IMR-90 (cell line): ENCODE measurements at regions not wholly inside any gene's neighbourhood (a gene's known extent, or its start where the extent isn't known, plus 50 kb on each side); places are given as distances from the start of the nearest gene placed in this dataset.

ENCODE experiments used
- CTCF ChIP-seq: conservative IDR thresholded peaks from 2 replicates; pipeline ENCODE4 v1.5.1; 2012; ENCODE audit warnings: mild to moderate bottlenecking, low read depth, low read length, improper control_type of control experiment
- ELK1 ChIP-seq: fragments of 150-350 bp; IDR thresholded peaks from 2 replicates; pipeline ENCODE4 v1.6.1; 2016; ENCODE audit warnings: low read depth, mild to moderate bottlenecking, low read length, moderate library complexity, borderline replicate concordance
- MAFK ChIP-seq: IDR thresholded peaks from 2 replicates; pipeline ENCODE4 v1.6.1; 2012; ENCODE audit warnings: low read depth, low read length, improper control_type of control experiment
- MXI1 ChIP-seq: IDR thresholded peaks from 2 replicates; pipeline ENCODE4 v1.6.1; 2012; ENCODE audit warnings: low read depth, mild to moderate bottlenecking, low read length, moderate library complexity, borderline replicate concordance
- POLR2A ChIP-seq: IDR thresholded peaks from 2 replicates; pipeline ENCODE4 v1.6.1; 2012; ENCODE audit warnings: mild to moderate bottlenecking, low read depth, low read length
- RCOR1 ChIP-seq: IDR thresholded peaks from 2 replicates; pipeline ENCODE4 v1.6.1; 2012; ENCODE audit warnings: mild to moderate bottlenecking, low read length, improper control_type of control experiment; ENCODE audit not compliant: insufficient replicate concordance
- RFX5 ChIP-seq: IDR thresholded peaks from 2 replicates; pipeline ENCODE4 v1.8.0; 2012; ENCODE audit warnings: low read depth, mild to moderate bottlenecking, low read length, moderate library complexity
- SMC3 ChIP-seq: fragments of 150-350 bp; IDR thresholded peaks from 2 replicates; pipeline ENCODE4 v1.6.1; 2016; ENCODE audit warnings: low read depth, mild to moderate bottlenecking, antibody characterized with exemption, low read length, moderate library complexity

GRCh38 chr2:74051504-74051903 lies 66.8 kb downstream of the TET3 start:
- no peak for TF ChIP-seq CTCF
- no peak for TF ChIP-seq ELK1
- TF ChIP-seq MXI1 = no peak
- TF ChIP-seq RCOR1 = no peak
- no peak for TF ChIP-seq POLR2A
- TF ChIP-seq MAFK = no peak
- TF ChIP-seq SMC3 = no peak
- TF ChIP-seq RFX5 = no peak
